H1 (cell line): ENCODE measurements at regions not wholly inside any gene's neighbourhood (a gene's known extent, or its start where the extent isn't known, plus 50 kb on each side); places are given as distances from the start of the nearest gene placed in this dataset.

ENCODE experiments used
- SIRT6 ChIP-seq: IDR thresholded peaks from one replicate; pipeline ENCODE4 v1.7.1; 2012; ENCODE audit warnings: low read length, inconsistent platforms
- TF ChIP-seq, protein P1 (sequence below): fragments of 300-600 bp; sonication (generic); IDR thresholded peaks from 2 replicates; pipeline ENCODE4 v1.7.1; 2012; ENCODE audit warnings: low read length, moderate library complexity, mild to moderate bottlenecking, inconsistent platforms; ENCODE audit not compliant: insufficient replicate concordance

DNA sequence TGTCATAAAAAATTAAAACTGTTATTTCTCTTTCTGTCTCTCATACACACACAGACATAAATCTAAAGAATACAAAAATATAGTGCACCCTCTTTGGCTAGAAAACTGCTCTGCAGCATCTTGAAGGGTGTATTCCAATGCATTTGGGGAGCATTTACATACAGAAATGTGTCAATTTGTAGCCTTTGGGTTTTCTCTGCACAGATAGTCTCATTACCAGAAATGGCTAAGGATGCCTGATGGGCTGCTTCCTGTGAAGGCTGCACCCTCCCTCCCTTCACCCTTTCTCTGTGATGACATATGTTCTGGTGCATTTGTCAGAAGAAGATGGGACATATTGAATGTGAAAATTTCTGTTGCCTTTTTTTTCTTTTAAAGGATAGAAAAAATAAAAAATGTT is 1239.3 kb downstream of the CDH11 start (continued):
- TF ChIP-seq, protein P1, sequence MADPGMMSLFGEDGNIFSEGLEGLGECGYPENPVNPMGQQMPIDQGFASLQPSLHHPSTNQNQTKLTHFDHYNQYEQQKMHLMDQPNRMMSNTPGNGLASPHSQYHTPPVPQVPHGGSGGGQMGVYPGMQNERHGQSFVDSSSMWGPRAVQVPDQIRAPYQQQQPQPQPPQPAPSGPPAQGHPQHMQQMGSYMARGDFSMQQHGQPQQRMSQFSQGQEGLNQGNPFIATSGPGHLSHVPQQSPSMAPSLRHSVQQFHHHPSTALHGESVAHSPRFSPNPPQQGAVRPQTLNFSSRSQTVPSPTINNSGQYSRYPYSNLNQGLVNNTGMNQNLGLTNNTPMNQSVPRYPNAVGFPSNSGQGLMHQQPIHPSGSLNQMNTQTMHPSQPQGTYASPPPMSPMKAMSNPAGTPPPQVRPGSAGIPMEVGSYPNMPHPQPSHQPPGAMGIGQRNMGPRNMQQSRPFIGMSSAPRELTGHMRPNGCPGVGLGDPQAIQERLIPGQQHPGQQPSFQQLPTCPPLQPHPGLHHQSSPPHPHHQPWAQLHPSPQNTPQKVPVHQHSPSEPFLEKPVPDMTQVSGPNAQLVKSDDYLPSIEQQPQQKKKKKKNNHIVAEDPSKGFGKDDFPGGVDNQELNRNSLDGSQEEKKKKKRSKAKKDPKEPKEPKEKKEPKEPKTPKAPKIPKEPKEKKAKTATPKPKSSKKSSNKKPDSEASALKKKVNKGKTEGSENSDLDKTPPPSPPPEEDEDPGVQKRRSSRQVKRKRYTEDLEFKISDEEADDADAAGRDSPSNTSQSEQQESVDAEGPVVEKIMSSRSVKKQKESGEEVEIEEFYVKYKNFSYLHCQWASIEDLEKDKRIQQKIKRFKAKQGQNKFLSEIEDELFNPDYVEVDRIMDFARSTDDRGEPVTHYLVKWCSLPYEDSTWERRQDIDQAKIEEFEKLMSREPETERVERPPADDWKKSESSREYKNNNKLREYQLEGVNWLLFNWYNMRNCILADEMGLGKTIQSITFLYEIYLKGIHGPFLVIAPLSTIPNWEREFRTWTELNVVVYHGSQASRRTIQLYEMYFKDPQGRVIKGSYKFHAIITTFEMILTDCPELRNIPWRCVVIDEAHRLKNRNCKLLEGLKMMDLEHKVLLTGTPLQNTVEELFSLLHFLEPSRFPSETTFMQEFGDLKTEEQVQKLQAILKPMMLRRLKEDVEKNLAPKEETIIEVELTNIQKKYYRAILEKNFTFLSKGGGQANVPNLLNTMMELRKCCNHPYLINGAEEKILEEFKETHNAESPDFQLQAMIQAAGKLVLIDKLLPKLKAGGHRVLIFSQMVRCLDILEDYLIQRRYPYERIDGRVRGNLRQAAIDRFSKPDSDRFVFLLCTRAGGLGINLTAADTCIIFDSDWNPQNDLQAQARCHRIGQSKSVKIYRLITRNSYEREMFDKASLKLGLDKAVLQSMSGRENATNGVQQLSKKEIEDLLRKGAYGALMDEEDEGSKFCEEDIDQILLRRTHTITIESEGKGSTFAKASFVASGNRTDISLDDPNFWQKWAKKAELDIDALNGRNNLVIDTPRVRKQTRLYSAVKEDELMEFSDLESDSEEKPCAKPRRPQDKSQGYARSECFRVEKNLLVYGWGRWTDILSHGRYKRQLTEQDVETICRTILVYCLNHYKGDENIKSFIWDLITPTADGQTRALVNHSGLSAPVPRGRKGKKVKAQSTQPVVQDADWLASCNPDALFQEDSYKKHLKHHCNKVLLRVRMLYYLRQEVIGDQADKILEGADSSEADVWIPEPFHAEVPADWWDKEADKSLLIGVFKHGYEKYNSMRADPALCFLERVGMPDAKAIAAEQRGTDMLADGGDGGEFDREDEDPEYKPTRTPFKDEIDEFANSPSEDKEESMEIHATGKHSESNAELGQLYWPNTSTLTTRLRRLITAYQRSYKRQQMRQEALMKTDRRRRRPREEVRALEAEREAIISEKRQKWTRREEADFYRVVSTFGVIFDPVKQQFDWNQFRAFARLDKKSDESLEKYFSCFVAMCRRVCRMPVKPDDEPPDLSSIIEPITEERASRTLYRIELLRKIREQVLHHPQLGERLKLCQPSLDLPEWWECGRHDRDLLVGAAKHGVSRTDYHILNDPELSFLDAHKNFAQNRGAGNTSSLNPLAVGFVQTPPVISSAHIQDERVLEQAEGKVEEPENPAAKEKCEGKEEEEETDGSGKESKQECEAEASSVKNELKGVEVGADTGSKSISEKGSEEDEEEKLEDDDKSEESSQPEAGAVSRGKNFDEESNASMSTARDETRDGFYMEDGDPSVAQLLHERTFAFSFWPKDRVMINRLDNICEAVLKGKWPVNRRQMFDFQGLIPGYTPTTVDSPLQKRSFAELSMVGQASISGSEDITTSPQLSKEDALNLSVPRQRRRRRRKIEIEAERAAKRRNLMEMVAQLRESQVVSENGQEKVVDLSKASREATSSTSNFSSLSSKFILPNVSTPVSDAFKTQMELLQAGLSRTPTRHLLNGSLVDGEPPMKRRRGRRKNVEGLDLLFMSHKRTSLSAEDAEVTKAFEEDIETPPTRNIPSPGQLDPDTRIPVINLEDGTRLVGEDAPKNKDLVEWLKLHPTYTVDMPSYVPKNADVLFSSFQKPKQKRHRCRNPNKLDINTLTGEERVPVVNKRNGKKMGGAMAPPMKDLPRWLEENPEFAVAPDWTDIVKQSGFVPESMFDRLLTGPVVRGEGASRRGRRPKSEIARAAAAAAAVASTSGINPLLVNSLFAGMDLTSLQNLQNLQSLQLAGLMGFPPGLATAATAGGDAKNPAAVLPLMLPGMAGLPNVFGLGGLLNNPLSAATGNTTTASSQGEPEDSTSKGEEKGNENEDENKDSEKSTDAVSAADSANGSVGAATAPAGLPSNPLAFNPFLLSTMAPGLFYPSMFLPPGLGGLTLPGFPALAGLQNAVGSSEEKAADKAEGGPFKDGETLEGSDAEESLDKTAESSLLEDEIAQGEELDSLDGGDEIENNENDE = no peak
- no peak for TF ChIP-seq SIRT6
